Activated CD4-positive, alpha-beta T cell treated with anti-CD3 and anti-CD28 coated beads, Interleukin-2, amount 10 ng/mL, durations not matched to agents 24 days and 14 days (primary cell): ENCODE measurements at regions not wholly inside any gene's neighbourhood (a gene's known extent, or its start where the extent isn't known, plus 50 kb on each side); places are given as distances from the start of the nearest gene placed in this dataset.

Experiments
- DNase-seq: peaks from one replicate; pipeline ENCODE4 v3.0.0; 2022
- H3K27ac Mint-ChIP-seq: one replicate; pipeline ENCODE4 v1.8.0; 2022; ENCODE audit warnings: mild to moderate bottlenecking, mixed read lengths
- H3K27me3 Mint-ChIP-seq: one replicate; pipeline ENCODE4 v1.8.0; 2022; ENCODE audit warnings: mixed read lengths
- H3K36me3 Mint-ChIP-seq: one replicate; pipeline ENCODE4 v1.8.0; 2022; ENCODE audit warnings: low read depth, mild to moderate bottlenecking, mixed read lengths
- H3K4me1 Mint-ChIP-seq: one replicate; pipeline ENCODE4 v1.8.0; 2021; ENCODE audit warnings: mixed read lengths
- H3K4me3 Mint-ChIP-seq: one replicate; pipeline ENCODE4 v1.8.0; 2022; ENCODE audit warnings: mild to moderate bottlenecking, moderate library complexity, mixed read lengths
- H3K9me3 Mint-ChIP-seq: one replicate; pipeline ENCODE4 v1.8.0; 2021; ENCODE audit warnings: mixed read lengths
- intact Hi-C: fragments of 100-400 bp; cut with micrococcal nuclease; formaldehyde crosslinking; loops from one replicate; pipeline ENCODE4 v1.15.1; 2023

DNA sequence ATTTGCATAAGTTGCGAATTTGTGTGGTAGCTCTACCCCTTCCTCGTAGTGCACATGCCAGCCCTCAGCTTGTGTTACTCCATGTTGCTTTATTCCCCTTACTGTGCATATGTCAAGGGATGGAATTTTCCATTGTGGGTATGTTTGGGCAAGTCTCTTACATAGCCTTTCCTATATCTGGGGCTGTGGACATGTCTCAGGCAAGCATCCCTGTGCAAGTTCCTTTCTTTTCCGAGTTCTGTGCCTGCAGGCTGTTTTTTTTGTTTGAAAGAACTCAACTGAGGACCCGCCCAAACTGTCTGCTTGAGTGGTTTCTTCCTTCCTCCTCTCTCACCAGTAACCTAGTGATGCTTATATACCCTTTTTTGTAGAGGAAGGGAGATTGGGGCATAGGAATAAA, 1739.1 kb upstream of the PIK3C3 start:
- Mint-ChIP-seq H3K27ac (no peak overlapping the region), H3K36me3 (no peaks in the 10 kb centered on the region), H3K9me3 (no peaks in the 10 kb centered on the region), H3K27me3 (no peaks in the 10 kb centered on the region), H3K4me3 (no peak overlapping the region), H3K4me1 (no peaks in the 10 kb centered on the region)
- intact Hi-C loops: no loop called here
- DNase-seq: no peak

- no peaks in the 10 kb centered on the region for H3K9me3 Mint-ChIP-seq
- H3K4me1 Mint-ChIP-seq: no peaks in the 10 kb centered on the region
- no peaks in the 10 kb centered on the region for H3K27me3 Mint-ChIP-seq
- H3K36me3 Mint-ChIP-seq: no peaks in the 10 kb centered on the region
- intact Hi-C loops: no loop called here
- no peak overlapping the region for H3K27ac Mint-ChIP-seq
- DNase-seq: no peak
- no peak overlapping the region for H3K4me3 Mint-ChIP-seq
Observed at GRCh38 chr18:40210696-40211095, 1744.3 kb upstream of the PIK3C3 start.

- H3K4me3 Mint-ChIP-seq: no peak overlapping the region
- H3K9me3 Mint-ChIP-seq: no peaks in the 10 kb centered on the region
- H3K36me3 Mint-ChIP-seq: no peaks in the 10 kb centered on the region
- intact Hi-C loops: no loop called here
- no peak overlapping the region for H3K27ac Mint-ChIP-seq
- no peak for DNase-seq
- H3K4me1 Mint-ChIP-seq: no peaks in the 10 kb centered on the region
- H3K27me3 Mint-ChIP-seq: no peaks in the 10 kb centered on the region
Observed at GRCh38 chr18:40208958-40209357, 1746.1 kb upstream of the PIK3C3 start.

GRCh38 chr18:40197711-40198110, 1757.3 kb upstream of the PIK3C3 start:
- H3K4me1 Mint-ChIP-seq: no peaks in the 10 kb centered on the region
- H3K9me3 Mint-ChIP-seq: peaks cover 7% of the 10 kb centered on the region
- no peaks in the 10 kb centered on the region for H3K36me3 Mint-ChIP-seq
- no peak for DNase-seq
- H3K4me3 Mint-ChIP-seq: no peak overlapping the region
- no peaks in the 10 kb centered on the region for H3K27me3 Mint-ChIP-seq
- intact Hi-C loops: no loop called here
- no peak overlapping the region for H3K27ac Mint-ChIP-seq

- H3K27me3 Mint-ChIP-seq: no peaks in the 10 kb centered on the region
- H3K27ac Mint-ChIP-seq: no peak overlapping the region
- no peak overlapping the region for H3K4me3 Mint-ChIP-seq
- no peaks in the 10 kb centered on the region for H3K36me3 Mint-ChIP-seq
- no peaks in the 10 kb centered on the region for H3K4me1 Mint-ChIP-seq
- no peak for DNase-seq
- H3K9me3 Mint-ChIP-seq: no peaks in the 10 kb centered on the region
- intact Hi-C loops: no loop called here
Observed at GRCh38 chr18:40186677-40187076, 1768.4 kb upstream of the PIK3C3 start.

DNA sequence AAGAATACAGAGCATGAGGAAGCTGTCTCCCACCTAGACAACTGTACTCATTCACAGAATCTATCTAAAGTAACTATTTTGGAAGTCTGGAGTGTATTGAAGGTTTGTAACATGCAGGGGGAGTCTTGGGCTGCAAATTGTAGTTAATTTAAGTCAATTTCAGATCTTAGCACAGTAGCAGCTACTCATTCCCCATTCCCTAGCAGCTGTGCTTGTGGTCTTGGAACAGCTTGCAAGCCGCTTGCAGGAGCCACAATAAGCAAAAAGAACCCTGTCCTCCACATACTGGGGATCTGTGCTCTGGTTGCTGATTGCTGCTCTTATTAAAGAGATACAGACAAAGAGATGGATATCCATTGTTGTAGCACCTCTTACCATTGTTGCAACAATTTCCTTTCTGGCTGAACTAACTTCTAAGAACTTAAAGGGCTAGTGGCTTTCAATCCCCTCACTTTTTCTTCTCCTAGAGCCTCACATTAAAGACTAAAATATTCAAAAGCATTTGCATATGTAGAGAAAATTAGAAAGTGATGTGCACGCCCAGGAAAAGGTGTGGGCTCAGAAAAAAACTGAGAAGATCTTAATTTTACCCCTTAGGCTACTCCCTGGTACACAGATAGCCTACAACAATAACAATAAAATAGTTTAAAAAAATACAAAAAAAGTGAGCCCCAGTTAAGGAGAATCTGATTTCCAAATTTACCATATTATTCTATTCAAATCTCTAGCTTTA, 1775.1 kb upstream of the PIK3C3 start:
- DNase-seq: no peak
- Mint-ChIP-seq H3K36me3 (no peaks in the 10 kb centered on the region), H3K27ac (no peak overlapping the region), H3K9me3 (no peaks in the 10 kb centered on the region), H3K4me1 (no peaks in the 10 kb centered on the region), H3K27me3 (no peaks in the 10 kb centered on the region), H3K4me3 (no peak overlapping the region)
- intact Hi-C loops: no loop called here

DNA sequence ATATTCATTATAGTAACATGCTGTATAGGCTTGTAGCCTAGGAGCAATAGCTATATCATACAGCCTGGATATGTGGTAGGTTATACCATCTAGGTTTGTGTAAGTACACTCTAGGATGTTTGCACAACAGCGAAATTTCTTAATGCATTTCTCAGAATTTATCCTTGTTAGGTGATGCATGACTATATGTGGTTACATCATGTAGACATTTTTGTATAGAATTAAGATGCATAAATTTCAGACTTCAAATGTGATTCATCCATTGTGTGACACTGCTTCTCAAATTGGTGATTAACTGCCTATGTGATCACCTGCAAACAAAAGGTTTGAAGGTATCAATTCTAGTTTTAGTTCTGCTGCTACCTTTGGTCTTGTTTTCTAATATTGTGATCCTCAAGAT, 1787.0 kb upstream of the PIK3C3 start:
- Mint-ChIP-seq H3K27ac (no peak overlapping the region), H3K27me3 (no peaks in the 10 kb centered on the region), H3K36me3 (no peaks in the 10 kb centered on the region), H3K4me1 (no peaks in the 10 kb centered on the region), H3K9me3 (no peaks in the 10 kb centered on the region), H3K4me3 (no peak overlapping the region)
- intact Hi-C loops: no loop called here
- no peak for DNase-seq

DNA sequence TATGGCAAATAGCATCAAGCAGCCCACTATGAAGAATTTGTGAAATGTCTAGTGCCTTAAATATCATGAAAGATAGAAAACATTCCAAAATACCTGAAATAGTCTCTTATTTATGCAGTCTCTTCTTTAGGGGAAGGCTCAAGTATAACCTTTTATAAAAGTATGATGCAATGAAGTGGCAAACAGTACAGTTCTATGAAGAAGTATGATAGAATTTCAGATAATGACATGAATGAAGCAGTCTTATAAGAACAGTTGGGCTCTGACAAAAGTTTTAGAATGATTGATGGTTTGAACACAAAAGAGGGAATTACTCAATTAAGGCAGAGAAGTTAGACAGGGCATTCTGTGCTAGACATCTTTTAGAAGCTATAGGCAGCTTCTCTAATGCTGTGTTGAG, 1791.8 kb upstream of the PIK3C3 start:
- Mint-ChIP-seq H3K9me3 (no peaks in the 10 kb centered on the region), H3K4me1 (no peaks in the 10 kb centered on the region), H3K4me3 (no peak overlapping the region), H3K27ac (no peak overlapping the region), H3K36me3 (no peaks in the 10 kb centered on the region), H3K27me3 (no peaks in the 10 kb centered on the region)
- no peak for DNase-seq
- intact Hi-C loops: no loop called here

- no peaks in the 10 kb centered on the region for H3K27me3 Mint-ChIP-seq
- no peaks in the 10 kb centered on the region for H3K9me3 Mint-ChIP-seq
- no peaks in the 10 kb centered on the region for H3K4me1 Mint-ChIP-seq
- DNase-seq: no peak
- no peak overlapping the region for H3K27ac Mint-ChIP-seq
- H3K4me3 Mint-ChIP-seq: no peak overlapping the region
- intact Hi-C loops: no loop called here
- no peaks in the 10 kb centered on the region for H3K36me3 Mint-ChIP-seq
Observed at GRCh38 chr18:40160361-40160760, 1794.7 kb upstream of the PIK3C3 start.

- H3K27me3 Mint-ChIP-seq: no peaks in the 10 kb centered on the region
- H3K9me3 Mint-ChIP-seq: no peaks in the 10 kb centered on the region
- no peak overlapping the region for H3K4me3 Mint-ChIP-seq
- no peaks in the 10 kb centered on the region for H3K4me1 Mint-ChIP-seq
- H3K36me3 Mint-ChIP-seq: no peaks in the 10 kb centered on the region
- intact Hi-C loops: no loop called here
- H3K27ac Mint-ChIP-seq: no peak overlapping the region
- no peak for DNase-seq
Observed at GRCh38 chr18:40159141-40160017, 1795.7 kb upstream of the PIK3C3 start.

DNA sequence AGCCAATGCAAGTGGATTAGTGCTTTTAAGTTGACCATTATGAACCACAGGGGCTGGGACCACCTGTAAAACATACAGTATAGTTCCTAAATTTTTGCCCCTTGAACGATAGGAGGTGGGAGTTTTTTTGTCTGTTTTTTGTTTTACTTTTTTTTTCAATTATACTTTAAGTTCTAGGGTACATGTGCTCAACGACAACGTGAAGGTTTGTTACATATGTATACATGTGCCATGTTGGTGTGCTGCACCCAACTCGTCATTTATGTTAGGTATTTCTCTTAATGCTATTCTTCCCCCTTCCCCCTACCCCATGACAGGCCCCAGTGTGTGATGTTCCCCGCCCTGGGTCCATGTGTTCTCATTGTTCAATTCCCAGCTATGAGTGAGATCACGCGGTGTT, 1797.9 kb upstream of the PIK3C3 start:
- no peaks in the 10 kb centered on the region for H3K27me3 Mint-ChIP-seq
- no peaks in the 10 kb centered on the region for H3K9me3 Mint-ChIP-seq
- H3K4me1 Mint-ChIP-seq: no peaks in the 10 kb centered on the region
- no peak for DNase-seq
- no peak overlapping the region for H3K27ac Mint-ChIP-seq
- H3K36me3 Mint-ChIP-seq: no peaks in the 10 kb centered on the region
- no peak overlapping the region for H3K4me3 Mint-ChIP-seq
- intact Hi-C loops: no loop called here

DNA sequence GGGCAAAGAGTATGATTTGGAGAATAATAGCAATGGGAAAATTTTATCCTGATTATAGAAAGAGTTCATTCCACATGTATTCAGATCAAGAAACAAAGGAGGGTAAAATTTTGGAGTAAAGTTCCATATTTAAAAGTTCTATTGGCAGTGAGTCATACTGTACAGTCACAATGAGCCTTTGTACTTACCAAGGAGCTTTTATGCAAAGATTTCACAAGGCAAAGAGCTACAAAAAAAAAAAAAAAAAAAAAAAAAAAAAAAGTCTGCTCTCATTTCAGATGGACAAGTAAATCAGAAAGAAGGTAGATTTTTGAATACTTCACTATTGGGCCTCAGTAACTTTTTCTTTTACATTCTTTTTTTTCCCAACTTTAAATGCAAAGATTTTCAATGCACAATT, 1802.2 kb upstream of the PIK3C3 start:
- Mint-ChIP-seq H3K27ac (no peak overlapping the region), H3K4me1 (no peaks in the 10 kb centered on the region), H3K4me3 (no peak overlapping the region), H3K9me3 (no peaks in the 10 kb centered on the region), H3K36me3 (no peaks in the 10 kb centered on the region), H3K27me3 (no peaks in the 10 kb centered on the region)
- no peak for DNase-seq
- intact Hi-C loops: no loop called here

- no peaks in the 10 kb centered on the region for H3K36me3 Mint-ChIP-seq
- no peaks in the 10 kb centered on the region for H3K4me1 Mint-ChIP-seq
- H3K27me3 Mint-ChIP-seq: no peaks in the 10 kb centered on the region
- intact Hi-C loops: no loop called here
- H3K4me3 Mint-ChIP-seq: no peak overlapping the region
- H3K9me3 Mint-ChIP-seq: no peaks in the 10 kb centered on the region
- no peak for DNase-seq
- H3K27ac Mint-ChIP-seq: no peak overlapping the region
Observed at GRCh38 chr18:40148960-40149359, 1806.1 kb upstream of the PIK3C3 start.

DNA sequence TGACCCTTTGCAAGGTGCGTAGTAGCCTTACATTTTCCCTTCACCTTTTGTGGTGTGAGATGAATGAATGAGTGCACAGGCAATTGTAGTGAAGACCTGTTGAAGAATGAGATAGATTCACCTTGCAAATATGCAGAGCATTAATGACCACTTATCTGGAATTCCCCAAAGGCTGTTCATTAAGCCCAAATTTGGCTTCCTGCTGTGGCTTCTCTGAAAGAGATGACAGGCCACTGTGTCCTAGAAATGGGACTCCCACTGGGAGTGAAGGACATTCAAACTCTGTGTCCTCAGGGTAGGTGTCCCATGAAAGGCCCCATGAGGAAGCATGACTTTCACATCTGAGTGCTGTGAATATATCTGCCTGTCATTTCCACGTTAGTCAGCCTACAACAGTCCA, 1821.8 kb upstream of the PIK3C3 start:
- Mint-ChIP-seq H3K4me3 (no peak overlapping the region), H3K27ac (no peak overlapping the region), H3K9me3 (no peaks in the 10 kb centered on the region), H3K27me3 (no peaks in the 10 kb centered on the region), H3K4me1 (no peaks in the 10 kb centered on the region), H3K36me3 (no peaks in the 10 kb centered on the region)
- intact Hi-C loops: no loop called here
- DNase-seq: no peak
